Ishikawa (cell line): ENCODE measurements at regions not wholly inside any gene's neighbourhood (a gene's known extent, or its start where the extent isn't known, plus 50 kb on each side); places are given as distances from the start of the nearest gene placed in this dataset.

Experiments
- CEBPB ChIP-seq: IDR thresholded peaks from 2 replicates; pipeline ENCODE4 v1.6.1; 2012
- CREB1 ChIP-seq: IDR thresholded peaks from 2 replicates; pipeline ENCODE4 v1.6.1; 2012; ENCODE audit warnings: low read depth
- EGR1 ChIP-seq: IDR thresholded peaks from 2 replicates; pipeline ENCODE4 v1.6.1; 2012
- EP300 ChIP-seq: IDR thresholded peaks from 2 replicates; pipeline ENCODE4 v1.6.1; 2012; ENCODE audit warnings: borderline replicate concordance
- FOXM1 ChIP-seq: IDR thresholded peaks from 2 replicates; pipeline ENCODE4 v1.6.1; 2012; ENCODE audit warnings: low read depth, borderline replicate concordance
- NFIC ChIP-seq: IDR thresholded peaks from 2 replicates; pipeline ENCODE4 v1.6.1; 2012
- RAD21 ChIP-seq: IDR thresholded peaks from 2 replicates; pipeline ENCODE4 v1.6.1; 2012; ENCODE audit warnings: low read depth
- TAF1 ChIP-seq: IDR thresholded peaks from 2 replicates; pipeline ENCODE4 v1.6.1; 2012; ENCODE audit warnings: low read depth, mild to moderate bottlenecking
- TCF12 ChIP-seq: IDR thresholded peaks from 2 replicates; pipeline ENCODE4 v1.6.1; 2012; ENCODE audit warnings: low read depth
- TEAD4 ChIP-seq: IDR thresholded peaks from 2 replicates; pipeline ENCODE4 v1.6.1; 2012
- YY1 ChIP-seq: IDR thresholded peaks from 2 replicates; pipeline ENCODE4 v1.6.1; 2012; ENCODE audit warnings: low read depth
- ZBTB7A ChIP-seq: IDR thresholded peaks from 2 replicates; pipeline ENCODE4 v1.6.1; 2012; ENCODE audit warnings: low read depth
- TF ChIP-seq, protein P1 (sequence below): IDR thresholded peaks from 2 replicates; pipeline ENCODE4 v1.6.1; 2012
- TF ChIP-seq, protein P2 (sequence below): IDR thresholded peaks from 2 replicates; pipeline ENCODE4 v1.6.1; 2012; ENCODE audit warnings: low read depth, mild to moderate bottlenecking
- TF ChIP-seq, protein P3 (sequence below): IDR thresholded peaks from 2 replicates; pipeline ENCODE4 v1.6.1; 2012

DNA sequence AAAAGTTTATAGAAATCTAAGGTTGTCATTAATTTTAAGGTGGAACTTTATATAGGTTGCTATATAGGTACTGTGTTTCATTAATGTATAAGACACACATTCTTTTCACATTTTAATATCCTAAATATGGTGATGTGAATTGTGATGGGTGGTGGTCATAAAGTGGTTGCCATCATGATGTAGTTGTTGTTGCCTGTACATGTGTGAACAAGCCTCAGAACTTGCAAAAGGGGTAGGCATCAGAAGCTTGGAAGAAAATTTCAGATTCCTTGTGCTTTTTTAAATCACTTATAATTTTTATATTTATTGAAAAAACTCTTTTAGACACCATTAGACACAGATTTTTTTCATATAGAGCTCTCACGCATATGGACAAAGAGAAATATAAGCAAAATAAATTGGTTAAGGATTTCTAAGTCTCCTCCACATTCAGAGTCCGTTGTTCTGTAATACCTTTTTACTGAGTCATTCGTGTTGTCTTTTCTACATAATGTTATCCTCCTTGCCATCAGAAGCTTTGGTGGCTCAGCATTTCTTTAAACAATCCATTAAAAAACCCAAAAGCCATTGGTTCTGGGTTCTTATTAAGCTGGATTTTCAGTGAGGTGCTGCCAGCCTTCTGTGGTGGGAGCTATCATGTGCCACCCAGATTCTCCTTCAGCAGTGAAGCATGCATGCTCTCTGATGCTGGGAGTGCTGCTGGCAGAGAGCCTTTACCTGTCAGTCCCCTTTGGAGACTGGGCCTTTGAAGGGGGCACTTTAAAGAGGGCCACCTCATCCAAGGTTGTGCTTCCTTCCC, 140.4 kb upstream of the GALNT15 start:
- no peak for TF ChIP-seq EGR1
- no peak for TF ChIP-seq TAF1
- no peak for TF ChIP-seq TCF12
- TF ChIP-seq, protein P1, sequence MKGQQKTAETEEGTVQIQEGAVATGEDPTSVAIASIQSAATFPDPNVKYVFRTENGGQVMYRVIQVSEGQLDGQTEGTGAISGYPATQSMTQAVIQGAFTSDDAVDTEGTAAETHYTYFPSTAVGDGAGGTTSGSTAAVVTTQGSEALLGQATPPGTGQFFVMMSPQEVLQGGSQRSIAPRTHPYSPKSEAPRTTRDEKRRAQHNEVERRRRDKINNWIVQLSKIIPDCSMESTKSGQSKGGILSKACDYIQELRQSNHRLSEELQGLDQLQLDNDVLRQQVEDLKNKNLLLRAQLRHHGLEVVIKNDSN: no peak
- TF ChIP-seq, protein P2, sequence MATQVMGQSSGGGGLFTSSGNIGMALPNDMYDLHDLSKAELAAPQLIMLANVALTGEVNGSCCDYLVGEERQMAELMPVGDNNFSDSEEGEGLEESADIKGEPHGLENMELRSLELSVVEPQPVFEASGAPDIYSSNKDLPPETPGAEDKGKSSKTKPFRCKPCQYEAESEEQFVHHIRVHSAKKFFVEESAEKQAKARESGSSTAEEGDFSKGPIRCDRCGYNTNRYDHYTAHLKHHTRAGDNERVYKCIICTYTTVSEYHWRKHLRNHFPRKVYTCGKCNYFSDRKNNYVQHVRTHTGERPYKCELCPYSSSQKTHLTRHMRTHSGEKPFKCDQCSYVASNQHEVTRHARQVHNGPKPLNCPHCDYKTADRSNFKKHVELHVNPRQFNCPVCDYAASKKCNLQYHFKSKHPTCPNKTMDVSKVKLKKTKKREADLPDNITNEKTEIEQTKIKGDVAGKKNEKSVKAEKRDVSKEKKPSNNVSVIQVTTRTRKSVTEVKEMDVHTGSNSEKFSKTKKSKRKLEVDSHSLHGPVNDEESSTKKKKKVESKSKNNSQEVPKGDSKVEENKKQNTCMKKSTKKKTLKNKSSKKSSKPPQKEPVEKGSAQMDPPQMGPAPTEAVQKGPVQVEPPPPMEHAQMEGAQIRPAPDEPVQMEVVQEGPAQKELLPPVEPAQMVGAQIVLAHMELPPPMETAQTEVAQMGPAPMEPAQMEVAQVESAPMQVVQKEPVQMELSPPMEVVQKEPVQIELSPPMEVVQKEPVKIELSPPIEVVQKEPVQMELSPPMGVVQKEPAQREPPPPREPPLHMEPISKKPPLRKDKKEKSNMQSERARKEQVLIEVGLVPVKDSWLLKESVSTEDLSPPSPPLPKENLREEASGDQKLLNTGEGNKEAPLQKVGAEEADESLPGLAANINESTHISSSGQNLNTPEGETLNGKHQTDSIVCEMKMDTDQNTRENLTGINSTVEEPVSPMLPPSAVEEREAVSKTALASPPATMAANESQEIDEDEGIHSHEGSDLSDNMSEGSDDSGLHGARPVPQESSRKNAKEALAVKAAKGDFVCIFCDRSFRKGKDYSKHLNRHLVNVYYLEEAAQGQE: no peak
- no peak for TF ChIP-seq EP300
- no peak for TF ChIP-seq RAD21
- TF ChIP-seq FOXM1: no peak
- TF ChIP-seq ZBTB7A: no peak
- TF ChIP-seq, protein P3, sequence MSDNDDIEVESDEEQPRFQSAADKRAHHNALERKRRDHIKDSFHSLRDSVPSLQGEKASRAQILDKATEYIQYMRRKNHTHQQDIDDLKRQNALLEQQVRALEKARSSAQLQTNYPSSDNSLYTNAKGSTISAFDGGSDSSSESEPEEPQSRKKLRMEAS: no peak
- no peak for TF ChIP-seq CEBPB
- TF ChIP-seq TEAD4: no peak

DNA sequence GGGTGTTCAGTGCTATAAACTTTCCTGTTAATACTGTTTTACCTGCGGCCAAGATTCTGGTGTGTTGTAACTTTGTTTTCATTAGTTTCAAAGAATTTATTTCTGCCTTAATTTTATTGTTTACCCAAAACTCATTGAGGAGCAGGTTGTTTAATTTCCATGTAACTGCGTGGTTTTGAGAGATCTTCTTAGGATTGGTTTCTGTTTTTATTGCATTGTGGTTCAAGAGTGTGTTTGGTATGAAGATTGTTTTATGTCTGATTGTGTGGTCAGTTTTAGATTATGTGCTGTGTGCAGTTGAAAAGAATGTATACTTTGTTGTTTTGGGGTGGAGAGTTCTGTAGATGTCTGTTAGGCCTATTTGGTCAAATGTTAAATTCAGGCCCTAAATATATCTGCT, 133.5 kb upstream of the GALNT15 start:
- TF ChIP-seq CEBPB: no peak
- no peak for TF ChIP-seq ZBTB7A
- TF ChIP-seq, protein P3: no peak

DNA sequence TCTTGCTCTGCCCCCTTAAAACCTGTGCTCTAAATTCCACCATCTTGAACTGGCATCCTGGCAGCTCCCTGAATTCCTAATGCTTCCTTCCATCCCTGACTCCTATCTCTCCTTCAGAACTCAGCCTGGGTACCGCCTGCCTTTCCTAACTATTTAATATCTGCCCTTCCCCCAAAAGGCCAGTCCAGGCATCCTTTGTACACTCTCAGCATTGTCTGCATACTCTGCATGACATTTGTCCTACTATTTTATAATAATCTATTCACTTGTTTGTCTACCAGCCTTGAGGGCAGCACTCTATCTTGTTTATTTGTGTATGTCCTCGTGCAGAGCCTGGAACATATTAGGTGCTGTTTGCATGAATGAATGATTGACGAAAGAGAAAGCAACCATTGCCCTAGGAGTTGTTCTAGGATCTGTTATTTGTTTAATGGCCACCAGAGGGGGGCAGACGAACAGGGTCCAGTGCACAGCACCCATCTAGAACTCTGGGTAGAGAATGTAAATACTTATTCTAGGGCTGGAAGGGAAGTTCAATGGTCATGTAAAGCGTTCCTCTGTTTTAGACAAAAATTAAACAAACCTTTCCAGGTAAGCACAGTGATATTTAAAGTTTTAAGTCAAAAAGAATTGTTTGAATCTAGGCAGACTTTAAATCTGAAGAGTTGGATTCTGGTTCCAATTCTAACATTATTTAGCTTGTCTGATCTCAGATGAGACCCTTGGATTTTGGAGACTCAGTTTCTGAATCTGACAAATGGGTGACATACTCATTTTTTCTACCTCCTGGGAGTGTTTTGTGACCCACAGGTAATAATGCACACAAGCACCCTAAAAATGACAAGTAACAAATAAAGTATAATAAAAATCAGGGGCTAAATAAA, 125.8 kb upstream of the GALNT15 start:
- TF ChIP-seq YY1 (no peak), RAD21 (peak; percentile 96)

DNA sequence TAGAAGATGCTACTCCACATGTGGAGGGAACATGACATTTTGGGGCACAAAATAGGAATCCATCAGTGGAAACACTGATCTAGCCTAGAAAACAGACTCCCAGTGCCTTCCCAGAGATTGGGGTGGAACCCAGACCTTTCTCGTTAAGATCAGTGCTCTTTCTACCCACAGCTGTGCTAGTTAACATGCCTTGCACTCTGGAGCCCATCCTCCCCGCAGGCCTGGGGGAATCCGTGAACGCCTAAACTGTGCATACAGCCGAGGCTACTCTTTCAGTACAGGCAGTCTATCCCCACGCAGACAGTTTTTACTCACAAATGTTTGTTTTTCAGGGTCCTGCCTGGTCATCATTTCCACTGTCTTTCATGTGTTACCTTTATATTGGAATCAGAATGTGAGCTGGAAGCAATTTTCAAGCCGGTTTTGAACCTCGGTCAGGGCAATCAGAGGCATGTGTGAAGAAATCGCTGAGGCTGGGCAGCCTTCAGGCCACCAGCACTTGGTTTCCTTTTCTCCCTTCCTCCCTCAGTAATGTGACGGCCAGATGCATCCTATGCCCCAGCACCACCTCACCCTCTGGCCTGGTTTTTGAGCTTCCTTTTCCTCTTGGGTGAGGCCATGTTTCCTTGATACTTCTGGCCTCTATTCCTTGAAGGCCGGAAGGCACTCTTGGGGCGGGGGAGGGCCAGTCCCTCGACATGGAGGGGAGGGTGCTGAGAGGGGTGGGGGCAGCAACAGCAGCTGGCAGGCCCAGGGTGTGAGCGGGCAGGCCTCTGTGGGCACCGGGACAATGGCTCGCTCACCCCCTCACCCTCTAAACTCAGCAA, 123.6 kb upstream of the GALNT15 start:
- TF ChIP-seq EGR1 (no peak), NFIC (no peak), CEBPB (no peak), TCF12 (no peak), TAF1 (no peak), EP300 (no peak), FOXM1 (no peak), RAD21 (no peak), YY1 (no peak), ZBTB7A (no peak), CREB1 (no peak)
- TF ChIP-seq, protein P3: no peak
- TF ChIP-seq, protein P1: no peak
- TF ChIP-seq, protein P2: no peak

DNA sequence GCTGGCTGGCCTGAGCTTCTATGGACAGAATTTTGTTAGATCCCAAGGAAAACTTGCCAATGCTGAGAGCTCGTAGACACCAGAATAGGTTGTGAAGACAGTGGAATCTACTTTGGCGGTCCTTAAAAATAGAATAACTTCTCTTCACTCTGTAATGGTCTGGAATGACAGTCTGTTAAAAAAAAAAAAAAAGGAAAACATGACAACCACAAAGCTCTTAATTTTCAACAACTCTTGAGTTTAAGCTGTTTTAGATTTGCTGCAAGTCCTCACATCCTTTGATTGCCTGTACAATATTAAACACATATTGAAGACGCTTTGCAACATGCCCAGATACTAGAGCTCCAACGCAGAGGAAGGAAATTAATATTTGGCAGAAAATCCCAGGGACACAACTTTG, 122.8 kb upstream of the GALNT15 start:
- TF ChIP-seq FOXM1: no peak
- TF ChIP-seq NFIC: no peak
- TF ChIP-seq TCF12: no peak
- TF ChIP-seq TAF1: no peak
- TF ChIP-seq, protein P2: no peak
- TF ChIP-seq EP300: no peak
- TF ChIP-seq TEAD4: no peak
- TF ChIP-seq CEBPB: no peak
- TF ChIP-seq CREB1: no peak
